Kidney (tissue), 13 donors: ENCODE measurements at regions not wholly inside any gene's neighbourhood (a gene's known extent, or its start where the extent isn't known, plus 50 kb on each side); places are given as distances from the start of the nearest gene placed in this dataset.

Experiments
- DNase-seq, 5 donors: peaks; one replicate each; pipeline ENCODE4 v3.0.0-alpha.2; 2013 to 2020
- FAIRE-seq: peaks from 2 replicates; lab custom pipeline; 2012; peaks lifted over from hg19 to GRCh38; lab: Jason Lieb, UNC
- H3K27ac ChIP-seq, 2 donors: one replicate each; pipeline ENCODE4 v1.7.0; 2013; ENCODE audit warnings: low read depth in 2 of 2, low read length in 2 of 2, inconsistent platforms in 1 of 2
- H3K27me3 ChIP-seq: one replicate; pipeline ENCODE4 v1.7.1; 2013; ENCODE audit warnings: low read length, inconsistent platforms; ENCODE audit not compliant: control insufficient read depth, insufficient read depth
- H3K36me3 ChIP-seq, 3 donors: one replicate each; pipeline versions ENCODE4 v1.7.0 to v1.7.1; 2013; ENCODE audit warnings: low read length in 3 of 3, control low read depth in 1 of 3, inconsistent platforms in 1 of 3; ENCODE audit not compliant: insufficient read depth in 3 of 3, control insufficient read depth in 2 of 3
- H3K4me1 ChIP-seq, 3 donors: one replicate each; pipeline versions ENCODE4 v1.7.0 to v1.7.1; 2013; ENCODE audit warnings: low read length in 3 of 3, inconsistent platforms in 1 of 3, low read depth in 1 of 3; ENCODE audit not compliant: control insufficient read depth in 2 of 3, insufficient read depth in 2 of 3
- H3K4me3 ChIP-seq, 3 donors: one replicate each; pipeline versions ENCODE4 v1.7.0 to v1.8.1; 2013; ENCODE audit warnings: low read length in 3 of 3, control low read depth in 1 of 3, inconsistent platforms in 1 of 3
- H3K9ac ChIP-seq, 3 donors: one replicate each; pipeline versions ENCODE4 v1.7.0 to v1.7.1; 2013; ENCODE audit warnings: low read length in 3 of 3, control low read depth in 1 of 3, inconsistent platforms in 1 of 3
- H3K9me3 ChIP-seq, 3 donors: one replicate each; pipeline versions ENCODE4 v1.7.0 to v1.7.1; 2013; ENCODE audit warnings: low read length in 3 of 3, control low read depth in 1 of 3, inconsistent platforms in 1 of 3; ENCODE audit not compliant: control insufficient read depth in 2 of 3, insufficient read depth in 1 of 3
- CTCF ChIP-seq: IDR thresholded peaks from 3 replicates; pipeline ENCODE4 v1.5.1; 2012; ENCODE audit warnings: mild to moderate bottlenecking, moderate library complexity, borderline replicate concordance; ENCODE audit not compliant: insufficient read depth; ENCODE audit errors: extremely low read depth
- intact Hi-C: fragments of 100-400 bp; cut with DNase I; formaldehyde crosslinking; loops from one replicate; pipeline ENCODE4 v1.11.1; 2022
- donor health status: control.
- donor health status: control.
- donor health status: control.
- donor health status: control.
- donor health status: control.
- donor health status: DM: yes; HTN: yes; CAD: no.
- donor health status: Normal renal cell carcinoma (clear cell type).

DNA sequence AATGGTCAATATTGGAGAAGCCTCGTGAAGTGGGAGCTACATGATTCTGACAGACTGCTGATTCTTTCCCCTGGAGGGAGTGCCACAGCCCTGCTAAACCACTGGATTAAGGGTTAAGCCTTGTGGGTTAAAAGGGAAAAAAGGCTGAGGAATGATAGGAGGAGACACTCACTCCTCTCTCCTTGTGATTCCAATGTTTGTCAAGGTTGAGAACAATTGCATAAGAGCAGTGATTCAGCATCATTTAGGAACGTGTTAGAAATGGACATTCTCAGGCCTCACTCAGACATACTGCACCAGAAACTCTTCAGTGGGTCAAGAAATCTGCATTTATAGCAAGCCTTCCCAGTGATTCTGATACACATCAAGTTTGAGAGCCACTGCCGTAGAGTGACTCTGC lies 87.8 kb upstream of the GZMB start:
- FAIRE-seq (no peak), DNase-seq (no peak)
- no peaks in the 10 kb centered on the region for H3K27me3 ChIP-seq
- intact Hi-C loops, result loop anchor here (10.0 kb wide), 1 partner anchor 433 kb away; no protein-coding TSS in a partner anchor
- H3K9ac ChIP-seq, result no peak overlapping the region
- no peaks in the 10 kb centered on the region for H3K4me1 ChIP-seq
- H3K9me3 ChIP-seq, result no peaks in the 10 kb centered on the region
- H3K4me3 ChIP-seq, result no peak overlapping the region
- H3K36me3 ChIP-seq, result no peaks in the 10 kb centered on the region
- no peak overlapping the region for H3K27ac ChIP-seq
- TF ChIP-seq CTCF, result no peak

GRCh38 chr14:24715239-24715638 lies 81.2 kb upstream of the GZMB start:
- TF ChIP-seq CTCF, result no peak
- DNase-seq (no peak), FAIRE-seq (no peak)
- intact Hi-C loops, result no loop called here
- H3K27ac ChIP-seq, result no peak overlapping the region
- no peaks in the 10 kb centered on the region for H3K27me3 ChIP-seq
- no peak overlapping the region for H3K4me3 ChIP-seq
- no peaks in the 10 kb centered on the region for H3K36me3 ChIP-seq
- no peak overlapping the region for H3K9ac ChIP-seq
- H3K4me1 ChIP-seq, result peaks cover 0 to 2% (median 0%) of the 10 kb centered on the region in 3 donors
- no peaks in the 10 kb centered on the region for H3K9me3 ChIP-seq

DNA sequence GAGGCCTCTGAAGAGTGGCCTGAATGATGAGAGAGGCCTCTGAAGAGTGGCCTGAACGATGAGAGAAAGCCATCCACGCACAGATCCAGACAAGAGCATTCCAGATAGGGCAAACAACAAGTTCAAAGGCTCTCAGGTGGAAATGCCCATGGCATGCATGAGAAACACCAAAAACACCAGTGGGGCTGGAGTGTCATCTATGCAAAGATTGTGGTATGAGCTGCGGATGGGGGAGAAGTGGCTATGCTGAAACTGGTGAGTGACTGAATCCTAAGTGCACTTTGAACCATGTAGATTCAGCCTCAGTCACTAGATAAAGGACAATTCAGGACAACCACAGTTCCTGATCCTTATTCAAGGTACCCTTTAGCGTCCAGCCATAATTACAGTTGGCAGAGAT lies 79.4 kb upstream of the GZMB start:
- Histone ChIP-seq H3K9ac (no peak overlapping the region), H3K27me3 (no peaks in the 10 kb centered on the region), H3K4me1 (peaks cover 0 to 2% (median 0%) of the 10 kb centered on the region in 3 donors), H3K36me3 (no peaks in the 10 kb centered on the region), H3K27ac (no peak overlapping the region), H3K9me3 (no peaks in the 10 kb centered on the region), H3K4me3 (no peak overlapping the region)
- no peak for TF ChIP-seq CTCF
- intact Hi-C loops, result no loop called here
- DNase-seq (no peak), FAIRE-seq (no peak)

DNA sequence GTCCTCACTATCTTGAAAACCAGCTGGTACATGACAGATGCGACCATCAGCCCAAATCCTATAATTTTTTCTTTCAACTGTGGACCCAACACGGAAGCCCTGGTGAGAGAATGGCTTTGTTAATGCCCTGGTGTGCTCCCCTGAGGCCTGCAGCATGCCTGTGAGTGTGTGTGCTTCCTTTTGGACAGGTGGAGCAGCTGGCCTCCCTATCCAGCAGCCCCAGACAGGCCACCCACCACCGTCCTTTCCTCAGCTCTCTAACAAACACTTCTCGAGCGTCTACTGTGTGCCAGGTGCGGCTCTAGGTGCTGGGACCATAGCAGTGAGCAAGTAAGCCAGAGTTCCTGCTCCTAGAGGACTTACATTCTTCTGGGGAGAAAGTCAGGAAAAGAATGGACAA lies 78.9 kb upstream of the GZMB start:
- Histone ChIP-seq H3K4me3 (no peak overlapping the region), H3K4me1 (peaks cover 0 to 2% (median 0%) of the 10 kb centered on the region in 3 donors), H3K27me3 (no peaks in the 10 kb centered on the region), H3K9ac (no peak overlapping the region), H3K36me3 (no peaks in the 10 kb centered on the region), H3K27ac (no peak overlapping the region), H3K9me3 (no peaks in the 10 kb centered on the region)
- TF ChIP-seq CTCF, result no peak
- DNase-seq, result no peak
- intact Hi-C loops, result no loop called here
- no peak for FAIRE-seq
